ENCODE measurements at regions not wholly inside any gene's neighbourhood (a gene's known extent, or its start where the extent isn't known, plus 50 kb on each side); places are given as distances from the start of the nearest gene placed in this dataset.

- no peak overlapping the region for H3K4me2 ChIP-seq (ENCODE audit: insufficient read depth in 1 of 2, low read depth in 2 of 2, low read length in 2 of 2)
- no peak for TF ChIP-seq SIN3A (conservative IDR thresholded peaks at IDR 0.05 in 1 of 2, IDR thresholded peaks at IDR 0.05 in 1 of 2; ENCODE audit: low read depth in 1 of 2, low read length in 2 of 2)
- no peak for TF ChIP-seq BACH1 (IDR thresholded peaks at IDR 0.05; ENCODE audit: low read length)
- TF ChIP-seq JUND (IDR thresholded peaks at IDR 0.05; ENCODE audit: low read length): no peak
- TF ChIP-seq, protein P1, sequence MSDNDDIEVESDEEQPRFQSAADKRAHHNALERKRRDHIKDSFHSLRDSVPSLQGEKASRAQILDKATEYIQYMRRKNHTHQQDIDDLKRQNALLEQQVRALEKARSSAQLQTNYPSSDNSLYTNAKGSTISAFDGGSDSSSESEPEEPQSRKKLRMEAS (IDR thresholded peaks at IDR 0.05): no peak
- TF ChIP-seq SUZ12 (IDR thresholded peaks at IDR 0.05; ENCODE audit: low read length): no peak
- TF ChIP-seq ASH2L (IDR thresholded peaks at IDR 0.05; ENCODE audit: low read length): no peak
- no peak for TF ChIP-seq BRCA1 (IDR thresholded peaks at IDR 0.05; ENCODE audit: low read depth, low read length)
- no peak for TF ChIP-seq EGR1 (IDR thresholded peaks at IDR 0.05; ENCODE audit: borderline replicate concordance, low read depth, low read length)
- no peak overlapping the region for H2BK20ac ChIP-seq (ENCODE audit: low read length)
- ChIA-PET CTCF (ENCODE audit: partially characterized antibody) (interaction anchor here (0.8 to 1.9 kb wide), 3 partner anchors 9 to 376 kb away, joined by 3 to 4 read pairs (median 3); no protein-coding TSS in a partner anchor), POLR2A (ENCODE audit: partially characterized antibody) (no interaction called here)
- H3K79me1 ChIP-seq (ENCODE audit: low read depth, low read length): no peaks in the 10 kb centered on the region
- H3K79me2 ChIP-seq (ENCODE audit: control insufficient read depth in 1 of 2, insufficient read depth in 2 of 2, low read length in 2 of 2): no peaks in the 10 kb centered on the region
- H3K9me3 ChIP-seq (ENCODE audit: insufficient read depth in 2 of 2, low read depth in 1 of 2, low read length in 1 of 2): no peaks in the 10 kb centered on the region
- no peak overlapping the region for H3K56ac ChIP-seq (replicated peaks; ENCODE audit: insufficient read length, low read depth, low read length)
- no peak overlapping the region for H2AFZ ChIP-seq (ENCODE audit: low read length)
- no peak overlapping the region for H2AK5ac ChIP-seq (ENCODE audit: low read depth, low read length)
- FAIRE-seq (no peak), DNase-seq (ENCODE audit: low read depth in 1 of 2, low spot score in 2 of 2) (no peak)
- H2BK15ac ChIP-seq (ENCODE audit: low read length): no peak overlapping the region
- H3K4ac ChIP-seq (replicated peaks; ENCODE audit: insufficient read length, low read depth, low read length): no peak overlapping the region
- no peak overlapping the region for H4K91ac ChIP-seq (replicated peaks; ENCODE audit: insufficient read length, low read length)
- H3K27me3 ChIP-seq (replicated peaks in 1 of 4; ENCODE audit: control insufficient read depth in 3 of 4, extremely low read depth in 1 of 4, insufficient read depth in 3 of 4, low read length in 3 of 4): no peaks in the 10 kb centered on the region
- no peak overlapping the region for H3K14ac ChIP-seq (ENCODE audit: insufficient read length)
- H3K4me3 ChIP-seq (ENCODE audit: extremely low read depth in 1 of 4, insufficient read depth in 2 of 4, low read depth in 3 of 4, low read length in 4 of 4): no peak overlapping the region
- H2BK5ac ChIP-seq (ENCODE audit: low read depth, low read length): no peak overlapping the region
- peaks cover 0 to 2% (median 0%) of the 10 kb centered on the region in 4 experiments; a peak in 2 of 7 replicates for H3K4me1 ChIP-seq (replicated peaks in 1 of 4; ENCODE audit: control insufficient read depth in 3 of 4, insufficient read depth in 4 of 4, low read length in 3 of 4)
- no peaks in the 10 kb centered on the region for H4K20me1 ChIP-seq (replicated peaks in 1 of 2; ENCODE audit: control insufficient read depth in 1 of 2, insufficient read depth in 2 of 2, low read length in 2 of 2)
- no peak overlapping the region for H3K9ac ChIP-seq (replicated peaks in 1 of 4; ENCODE audit: extremely low read depth in 1 of 4, low read depth in 3 of 4, low read length in 3 of 4)
- H3K23me2 ChIP-seq (ENCODE audit: low read depth, low read length): no peaks in the 10 kb centered on the region
- no peak overlapping the region for H3K27ac ChIP-seq (ENCODE audit: low read depth, low read length)
- no peak overlapping the region for H3K18ac ChIP-seq (ENCODE audit: extremely low read depth, low read length)
- no peak overlapping the region for H4K5ac ChIP-seq (ENCODE audit: insufficient read length, low read depth, low read length)
- H3K36me3 ChIP-seq (ENCODE audit: control insufficient read depth in 2 of 4, insufficient read depth in 4 of 4, low read length in 3 of 4): no peaks in the 10 kb centered on the region
- no peak overlapping the region for H3K23ac ChIP-seq (ENCODE audit: insufficient read length)
- 82% methylated on average over 1 of the region's 1 CpG; no CpG with 5 or more reads in 1 of the 2 experiments for WGBS, 2 experiments (ENCODE audit: extremely low coverage in 1 of 2, insufficient coverage in 1 of 2, insufficient read length in 1 of 2, insufficient replicate concordance in 2 of 2, low coverage in 1 of 2, low lambda C conversion rate in 2 of 2, missing lambda C conversion rate in 1 of 2)
- H2BK120ac ChIP-seq (replicated peaks; ENCODE audit: low read depth, low read length): no peak overlapping the region
- H2BK12ac ChIP-seq (ENCODE audit: low read depth, low read length): no peak overlapping the region
- no peak overlapping the region for H4K8ac ChIP-seq (ENCODE audit: extremely low read depth, insufficient read depth, low read length)
These were observed 78.9 kb downstream of the FANCF start for GRCh38 chr11:22546746-22547145.

Measured in H1 (cell line).